GM19035 (cell line): ENCODE measurements at regions not wholly inside any gene's neighbourhood (a gene's known extent, or its start where the extent isn't known, plus 50 kb on each side); places are given as distances from the start of the nearest gene placed in this dataset.

Source experiments
- ATAC-seq: cut with Tn5 transposase; IDR thresholded peaks from one replicate; pipeline ENCODE4 v1.9.1; 2021; ENCODE audit not compliant: unreplicated experiment

DNA sequence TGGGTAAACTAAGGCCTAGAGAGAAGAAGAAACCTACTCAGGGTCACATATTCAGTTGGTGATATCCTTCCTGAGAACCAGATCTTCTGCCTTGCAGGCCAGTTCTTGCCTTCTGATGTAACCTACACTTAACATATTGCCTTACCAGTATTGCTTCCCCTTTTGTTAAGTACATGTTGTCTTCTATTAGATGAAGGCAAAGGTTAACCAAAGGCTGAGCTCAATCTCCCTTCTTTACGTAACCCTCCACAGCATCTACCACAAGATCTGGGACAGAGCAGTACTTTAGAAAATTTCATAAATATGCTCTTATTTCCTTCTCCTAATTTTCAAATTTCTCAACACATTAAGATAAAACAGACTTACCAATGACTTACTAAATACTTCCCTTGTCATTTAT is 474.4 kb downstream of the SH2D1A start:
- no peak for ATAC-seq

DNA sequence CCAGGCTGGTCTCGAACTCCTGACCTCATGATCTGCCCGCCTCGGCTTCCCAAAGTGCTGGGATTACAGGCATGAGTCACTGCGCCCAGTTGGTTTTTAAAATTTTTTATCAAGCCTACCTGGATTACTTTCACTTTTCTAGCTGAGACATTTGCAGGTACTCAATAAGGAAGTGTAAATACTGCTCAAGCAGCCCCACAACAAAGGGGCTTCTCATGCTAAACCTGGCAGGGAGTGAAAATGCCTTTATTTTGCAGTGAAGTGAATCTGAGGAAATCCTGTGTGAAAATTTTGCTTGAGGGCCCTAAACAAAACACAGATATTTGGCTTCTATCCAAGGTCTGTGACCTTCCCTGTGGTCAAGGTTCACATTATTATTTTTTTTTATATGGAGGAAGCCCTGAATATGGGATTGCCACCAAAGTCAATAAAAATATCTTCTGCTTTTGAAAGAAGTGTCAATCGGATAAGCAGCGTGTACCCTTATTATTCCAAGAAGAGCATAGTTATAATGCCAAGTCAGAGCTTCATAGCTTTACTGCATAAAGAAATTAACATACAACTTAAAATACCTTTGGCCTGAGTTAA is 481.0 kb downstream of the SH2D1A start:
- no peak for ATAC-seq

DNA sequence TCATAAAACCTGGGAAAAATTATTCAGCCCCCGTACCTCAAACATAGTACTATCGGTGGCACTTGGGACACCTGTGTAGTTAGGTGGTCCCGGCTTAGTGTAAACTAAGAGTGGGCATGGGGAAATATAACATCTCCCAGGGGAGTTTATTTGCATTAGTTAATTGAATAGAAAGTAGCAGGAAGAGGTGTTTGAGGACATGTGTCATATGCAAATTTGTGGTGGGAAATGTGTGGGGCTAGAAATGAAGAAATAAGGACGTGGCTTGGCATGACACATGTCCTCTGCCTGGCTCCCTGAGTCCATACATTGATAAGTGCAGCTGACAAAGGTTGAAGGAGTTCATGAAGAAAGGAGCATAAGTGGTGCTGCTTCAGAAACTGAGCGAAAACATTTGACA is 483.6 kb downstream of the SH2D1A start:
- no peak for ATAC-seq

DNA sequence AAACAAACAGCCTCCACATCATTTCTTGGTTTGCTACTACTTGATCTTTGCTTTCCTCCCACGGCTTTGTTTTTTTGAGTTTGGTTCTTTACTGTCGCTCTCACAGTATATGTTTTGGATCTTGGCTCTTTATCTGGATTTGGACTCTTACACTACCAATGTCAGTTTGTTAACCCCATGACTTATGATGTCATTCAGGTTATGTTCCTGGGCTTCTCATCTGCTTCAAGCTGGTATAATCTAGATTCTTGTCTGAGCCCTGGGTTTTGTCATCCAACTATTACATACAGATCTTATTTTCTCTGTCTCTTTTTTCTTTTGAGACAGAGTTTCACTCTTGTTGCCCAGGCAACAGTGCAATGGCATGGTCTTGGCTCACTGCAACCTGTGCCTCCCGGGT is 482.9 kb upstream of the TEX13C start:
- ATAC-seq = no peak

DNA sequence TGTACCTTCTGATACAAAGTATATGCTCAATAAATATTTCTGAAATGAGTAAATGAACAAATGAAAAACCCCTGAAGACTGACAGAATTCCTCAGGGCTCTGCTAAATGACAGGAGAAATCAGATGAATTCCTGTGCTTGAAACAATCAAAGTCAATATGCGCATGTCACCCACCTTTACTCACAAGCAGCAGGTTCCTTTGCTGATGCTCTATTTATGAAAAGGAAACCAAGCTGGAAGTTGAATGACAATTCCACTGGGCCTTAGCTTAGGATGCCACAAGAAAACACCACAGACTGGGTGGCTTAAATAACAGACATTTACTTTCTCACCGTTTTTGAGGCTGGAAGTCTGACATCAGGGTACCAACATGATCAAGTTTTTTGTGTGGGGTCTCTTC is 477.5 kb upstream of the TEX13C start:
- ATAC-seq = no peak

DNA sequence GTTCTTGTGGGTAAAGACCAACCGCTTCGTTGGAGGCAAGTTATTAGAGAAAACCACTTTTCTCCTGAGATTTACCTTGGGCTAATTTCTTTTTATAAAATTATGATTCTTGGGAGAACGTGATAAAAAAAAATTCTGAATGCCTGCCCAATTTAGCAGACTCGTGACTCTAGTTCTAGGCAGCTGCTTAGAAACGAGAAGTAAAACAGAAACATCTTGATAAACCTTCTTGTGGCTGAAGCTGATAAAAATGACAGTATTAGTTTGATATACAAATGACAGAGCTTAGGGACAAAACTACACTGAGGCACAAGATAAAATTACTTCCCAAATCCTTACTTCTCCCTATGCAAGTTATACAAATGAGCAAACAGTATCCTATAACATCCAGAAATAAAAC is 458.9 kb upstream of the TEX13C start:
- no peak for ATAC-seq

DNA sequence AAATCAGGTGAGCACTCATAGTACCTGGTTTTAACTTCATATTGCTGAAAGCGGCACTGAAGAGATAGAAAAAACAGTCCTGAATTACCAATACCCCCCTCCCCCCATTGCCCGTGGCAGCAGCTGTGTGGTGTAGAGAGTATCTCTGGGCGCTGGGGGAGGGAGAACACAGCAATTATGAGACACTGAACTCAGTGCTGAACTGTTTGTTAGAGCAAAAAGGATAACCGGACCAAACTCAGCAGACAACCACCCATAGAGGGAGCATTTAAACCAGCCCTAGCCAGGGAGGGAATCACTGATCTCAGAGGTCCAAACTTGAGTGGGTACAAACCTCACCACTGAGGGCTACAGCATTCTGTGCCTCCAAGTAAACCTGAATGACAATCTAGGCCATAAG is 457.4 kb upstream of the TEX13C start:
- ATAC-seq = no peak

DNA sequence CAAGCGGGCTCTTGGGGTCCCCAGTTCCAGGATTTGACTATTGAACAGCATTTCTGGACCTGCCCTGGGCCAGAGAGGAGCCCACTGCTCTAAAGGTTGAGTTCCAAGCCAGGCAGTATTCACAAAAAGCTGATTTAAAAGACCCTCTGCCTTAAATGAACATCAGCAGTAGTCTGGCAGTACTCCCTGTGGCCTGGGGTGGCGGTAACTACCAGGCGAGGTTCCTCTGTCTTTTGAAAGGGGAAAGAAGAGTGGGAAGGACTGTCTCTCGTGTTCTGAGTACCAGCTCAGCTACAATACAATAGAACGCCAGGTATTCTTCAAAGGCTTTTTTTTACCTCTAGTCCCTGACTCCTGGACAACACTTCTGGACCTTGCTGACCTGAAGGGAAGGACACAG is 456.4 kb upstream of the TEX13C start:
- no peak for ATAC-seq

DNA sequence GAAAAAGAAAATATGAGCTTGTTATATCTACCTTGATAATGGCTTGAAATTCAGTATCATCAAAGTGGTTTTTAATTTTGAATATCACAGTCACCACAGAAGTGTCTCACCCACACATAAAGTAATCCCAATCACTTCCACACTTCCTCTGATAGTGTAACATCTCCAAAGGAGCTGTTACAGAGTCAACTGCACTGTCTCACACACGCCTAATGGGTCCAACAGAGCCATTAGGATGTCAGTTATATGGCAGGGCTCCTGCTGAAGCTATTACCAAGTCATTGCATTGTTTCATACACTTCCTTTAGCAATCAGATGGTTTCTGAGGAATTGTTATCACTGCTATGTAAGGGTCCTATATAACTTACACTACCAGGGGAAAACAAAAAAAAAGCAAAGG is 432.1 kb upstream of the TEX13C start:
- ATAC-seq = no peak

DNA sequence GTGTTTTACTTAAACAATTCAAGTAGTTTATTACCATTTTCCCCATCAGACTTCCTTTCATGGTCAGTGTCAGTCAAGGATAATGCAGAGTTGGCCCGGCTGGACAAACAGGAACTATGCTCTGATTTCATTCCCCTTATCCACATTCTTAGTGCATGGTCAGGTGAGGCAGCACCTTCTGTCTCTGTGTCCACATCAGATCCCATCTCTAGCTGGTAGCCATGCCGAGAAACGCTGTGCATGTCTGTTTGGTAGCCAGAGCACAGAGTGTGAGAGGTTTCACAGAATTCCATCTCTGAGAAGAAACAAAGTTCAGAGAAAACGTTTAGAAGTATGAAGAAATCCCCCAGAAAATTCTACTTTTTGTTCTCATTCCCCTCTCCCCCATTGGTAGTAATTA is 423.7 kb upstream of the TEX13C start:
- no peak for ATAC-seq

DNA sequence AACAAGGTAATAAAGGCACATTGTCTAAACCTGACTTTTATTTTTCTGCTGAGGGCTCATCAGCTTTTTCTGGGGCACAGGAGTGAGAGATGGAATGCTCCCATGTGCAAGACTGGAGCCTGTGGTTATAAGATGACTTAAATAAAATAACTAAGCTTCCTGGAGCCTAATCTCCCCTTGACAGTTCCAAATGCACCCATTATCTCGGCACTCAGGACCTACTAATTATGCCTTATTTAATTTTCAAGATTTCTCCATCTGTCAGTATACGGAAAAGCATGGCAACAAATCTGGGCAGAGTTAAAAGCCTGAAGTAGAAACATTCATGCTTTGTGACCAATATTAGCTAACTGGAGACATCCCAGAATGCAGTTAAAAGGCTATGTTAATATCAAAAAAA is 416.7 kb upstream of the TEX13C start:
- no peak for ATAC-seq

DNA sequence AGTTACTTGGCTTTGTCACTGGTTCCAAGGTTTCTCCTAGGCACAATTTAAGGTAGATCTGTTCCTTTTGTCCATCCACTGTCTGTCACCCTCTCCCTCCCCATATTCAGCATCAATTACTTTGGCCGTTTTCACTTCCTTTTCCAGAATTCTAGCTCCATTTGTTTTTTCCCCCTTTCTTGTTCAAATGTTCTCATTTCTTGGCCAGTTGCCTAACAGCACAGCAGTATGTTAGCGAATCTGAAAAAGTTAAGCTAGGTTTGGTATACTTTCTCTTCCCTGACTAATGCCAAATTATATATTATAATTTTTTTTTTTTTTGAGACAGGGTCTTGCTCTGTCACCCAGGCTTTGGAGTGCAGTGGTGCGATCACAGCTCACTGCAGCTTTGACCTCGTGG is 409.1 kb upstream of the TEX13C start:
- ATAC-seq = no peak

DNA sequence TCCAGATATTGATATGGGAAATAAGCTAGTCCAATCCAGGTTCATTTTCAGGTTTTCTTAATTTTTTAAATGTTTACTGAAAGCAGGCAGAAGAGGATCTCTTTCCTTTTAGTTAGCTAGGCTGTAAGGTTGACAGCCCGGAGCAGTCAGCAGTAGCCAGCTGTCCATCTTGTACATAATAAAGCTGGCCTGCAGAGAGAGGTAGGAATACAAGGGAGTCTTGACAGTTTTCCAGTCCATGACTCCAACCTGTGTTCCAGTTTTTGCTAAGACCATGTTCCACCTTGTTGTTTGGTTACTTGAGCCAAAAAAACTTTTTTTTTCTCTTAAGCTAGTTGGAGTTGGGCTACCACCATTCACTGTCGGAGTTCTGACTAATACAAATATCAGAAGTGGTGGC is 402.7 kb upstream of the TEX13C start:
- ATAC-seq = no peak

DNA sequence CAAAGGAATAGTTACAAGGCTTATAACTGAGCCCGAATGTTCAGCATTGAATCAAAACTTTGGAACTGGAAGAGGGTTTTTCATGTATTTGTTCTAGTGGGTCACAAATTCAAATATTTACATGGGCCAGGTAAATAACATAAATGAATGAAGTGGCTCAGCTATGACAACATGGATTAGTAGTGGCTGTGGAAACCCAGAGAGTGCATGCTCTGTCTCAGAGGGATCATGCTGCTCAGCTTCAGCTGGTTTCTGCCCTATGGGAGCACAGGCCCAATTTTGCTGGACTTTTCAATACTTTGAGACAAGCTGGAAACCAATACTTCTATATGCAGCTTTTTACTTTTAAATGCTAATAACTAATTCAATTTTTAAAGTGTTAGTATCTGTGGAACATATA is 394.0 kb upstream of the TEX13C start:
- ATAC-seq = no peak

DNA sequence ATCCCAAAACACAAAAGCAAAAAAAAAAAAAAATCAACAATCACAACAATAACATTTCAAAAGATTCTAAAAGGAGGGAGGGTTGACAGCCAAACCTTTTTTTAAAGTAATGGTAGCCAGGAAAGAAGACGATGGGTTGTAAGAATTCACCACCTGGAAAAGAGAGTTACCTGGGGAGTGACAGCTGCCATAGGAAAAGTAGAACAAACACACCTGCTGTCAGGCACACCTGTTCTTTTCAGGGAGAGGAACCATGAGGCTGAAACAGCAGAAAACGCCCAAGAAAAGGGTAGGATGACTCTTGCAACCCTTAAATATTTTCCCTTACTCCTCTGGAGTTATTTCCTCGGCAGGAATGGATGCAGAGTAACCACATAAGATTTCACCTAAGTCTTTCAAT is 388.4 kb upstream of the TEX13C start:
- no peak for ATAC-seq

DNA sequence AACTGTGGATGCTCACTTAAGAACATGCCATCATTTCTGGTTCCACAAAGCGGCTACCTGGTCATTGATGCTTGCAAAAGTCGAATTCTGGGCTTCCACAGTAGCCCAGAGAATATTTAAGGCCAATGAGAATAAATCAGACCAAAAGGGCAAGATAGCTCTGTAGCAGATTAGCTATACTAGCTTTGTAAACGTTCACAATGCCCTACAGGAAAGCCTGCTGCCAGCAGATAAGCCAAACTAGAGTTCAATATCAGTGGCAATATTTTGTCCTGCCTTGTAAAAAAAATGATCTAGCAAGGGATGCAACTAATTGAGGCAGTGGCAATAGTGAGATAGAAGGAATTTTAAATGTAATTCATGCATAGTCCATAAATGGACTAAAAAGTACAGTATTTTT is 387.7 kb upstream of the TEX13C start:
- no peak for ATAC-seq

DNA sequence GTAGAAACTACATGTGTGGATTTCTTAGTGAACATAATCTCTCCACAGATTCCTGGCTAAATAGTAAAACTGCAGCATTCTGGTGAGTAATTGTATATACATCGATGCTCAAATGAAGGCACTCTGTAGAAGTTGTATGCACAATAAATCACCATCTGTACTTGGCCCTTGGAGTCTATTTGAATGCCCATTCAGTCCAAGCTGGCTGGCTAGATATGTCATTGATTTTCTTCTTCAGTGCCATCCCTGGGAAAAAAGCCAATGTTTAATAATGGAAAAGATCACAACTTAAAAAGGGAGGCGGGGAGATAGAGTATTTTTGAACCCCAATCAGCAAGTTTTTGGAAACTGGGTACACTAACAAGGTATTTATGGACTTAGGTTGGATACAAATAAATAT is 381.0 kb upstream of the TEX13C start:
- ATAC-seq = no peak

DNA sequence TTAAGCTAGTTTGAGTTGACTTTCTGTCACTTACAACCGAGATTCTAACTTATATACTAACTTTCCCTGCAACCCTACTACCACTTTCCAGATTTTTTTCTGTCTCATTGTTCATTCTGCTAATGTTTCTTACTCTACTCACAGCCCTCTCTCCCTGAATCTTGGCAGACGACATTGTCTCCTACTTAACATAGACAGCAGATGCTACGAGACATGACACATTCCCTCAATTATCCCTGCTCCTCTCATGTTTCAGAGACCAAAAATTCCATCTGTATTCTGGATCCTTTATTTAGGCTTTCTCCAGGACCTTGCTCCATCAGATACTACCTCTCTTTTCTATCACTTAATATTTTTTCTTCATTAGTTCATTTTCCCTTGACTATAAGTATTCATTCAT is 379.1 kb upstream of the TEX13C start:
- no peak for ATAC-seq

DNA sequence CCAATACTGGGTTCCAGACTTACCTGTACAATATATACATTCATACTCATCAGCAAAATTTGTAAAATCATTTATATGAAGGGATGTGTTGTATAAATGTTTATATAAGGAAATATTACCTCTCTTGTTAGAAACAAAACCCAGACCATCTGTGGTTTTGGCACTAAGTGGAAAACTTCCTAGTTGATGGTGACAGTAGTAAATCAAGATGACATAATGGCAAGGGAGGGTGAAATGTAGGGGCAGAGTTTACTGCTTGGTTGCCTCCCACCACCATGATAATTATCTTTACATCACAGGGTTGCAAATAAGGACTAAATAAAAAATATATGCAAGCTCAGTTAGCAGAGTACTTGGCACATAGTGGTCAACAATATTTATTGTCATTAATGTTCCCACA is 365.3 kb upstream of the TEX13C start:
- no peak for ATAC-seq

DNA sequence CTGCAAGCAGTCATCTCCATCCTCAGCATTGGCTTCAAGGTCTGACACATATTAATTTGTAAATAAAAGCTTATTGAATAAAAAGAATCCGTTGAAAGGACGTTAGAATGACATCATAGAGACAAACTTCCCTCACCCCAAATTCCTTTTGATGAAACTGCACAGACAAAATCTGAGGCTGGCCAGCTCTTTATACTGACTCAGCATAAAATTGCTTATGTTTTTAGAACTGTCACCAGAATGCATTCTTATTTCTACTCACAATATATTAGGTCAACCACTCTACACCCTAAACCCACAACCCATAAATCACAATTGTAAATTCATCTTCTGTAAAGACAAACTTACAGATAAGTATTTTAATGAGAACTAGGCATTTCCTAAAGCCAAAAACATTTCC is 359.2 kb upstream of the TEX13C start:
- no peak for ATAC-seq

DNA sequence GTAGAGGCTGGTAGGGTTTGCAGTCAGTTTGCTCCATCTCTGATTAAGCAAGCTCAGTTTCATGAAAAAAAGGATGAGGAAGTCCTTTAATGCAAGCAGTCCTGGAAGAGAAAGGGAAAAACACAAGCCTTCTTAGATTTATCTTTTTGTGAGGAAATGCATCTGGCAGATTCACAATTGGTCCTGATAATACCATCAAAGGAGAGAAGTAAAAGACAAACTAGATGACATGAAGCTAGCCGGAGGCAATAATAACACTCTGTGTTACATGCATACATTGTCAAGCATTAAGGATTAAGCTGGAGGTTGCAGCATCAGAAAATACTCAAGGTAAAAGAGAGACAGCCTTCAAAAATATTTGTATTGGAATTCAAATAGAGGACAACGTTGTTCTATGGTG is 356.0 kb upstream of the TEX13C start, which contains the start of gene TENM1:
Gene TENM1 (minus strand): TSS at position 101 of the 400 bp plus-strand sequence.
- ATAC-seq = no peak

DNA sequence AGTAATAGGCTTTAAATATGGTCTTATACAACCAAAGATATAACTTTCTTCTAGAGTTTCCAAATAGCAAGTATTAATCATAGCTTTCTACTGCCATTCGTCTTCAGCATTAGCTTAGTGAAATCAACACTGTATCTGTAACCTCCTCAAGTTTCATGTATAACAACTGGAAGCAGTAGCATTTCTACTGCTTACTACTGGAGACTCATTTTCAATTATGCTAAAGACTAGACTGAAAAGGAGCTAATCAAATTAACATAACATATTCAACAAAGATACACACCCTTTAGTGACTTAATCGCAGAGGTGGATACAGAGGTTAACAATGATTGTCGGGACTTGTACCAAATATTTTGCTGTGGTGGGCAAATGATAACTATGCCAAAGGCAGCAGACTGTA is 344.2 kb upstream of the TEX13C start:
- ATAC-seq = no peak

DNA sequence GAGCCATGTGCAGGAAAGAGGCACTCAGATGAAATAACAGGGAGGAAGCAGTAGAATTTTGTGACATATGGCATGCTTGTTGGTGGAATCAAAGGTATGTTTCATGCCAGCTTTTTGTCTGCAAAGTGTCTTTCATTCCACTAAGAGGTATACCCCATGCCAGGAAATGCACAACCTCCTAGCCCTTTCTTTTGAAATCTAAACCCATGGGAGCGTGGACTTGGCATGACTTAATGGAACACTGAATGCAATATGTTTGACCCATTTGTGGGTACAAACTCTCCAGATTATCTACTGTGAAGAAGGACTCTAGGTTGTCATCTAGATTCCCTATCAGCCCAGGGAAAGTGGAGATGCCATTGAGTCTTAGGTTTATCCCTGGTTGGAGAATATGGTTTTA is 338.3 kb upstream of the TEX13C start:
- no peak for ATAC-seq
